ENCODE measurements at regions not wholly inside any gene's neighbourhood (a gene's known extent, or its start where the extent isn't known, plus 50 kb on each side); places are given as distances from the start of the nearest gene placed in this dataset.

- no peak for DNase-seq (ENCODE audit: low spot score)
Measured at GRCh38 chr3:35492841-35493240, 146.5 kb upstream of the ARPP21 start.

GRCh38 chr3:35498506-35499210, 140.7 kb upstream of the ARPP21 start:
- DNase-seq (ENCODE audit: low spot score): no peak

- no peak for DNase-seq (ENCODE audit: low spot score)
Measured at GRCh38 chr3:35500641-35501350, 138.5 kb upstream of the ARPP21 start.

- no peak for DNase-seq (ENCODE audit: low spot score)
Measured at GRCh38 chr3:35502699-35503098, 136.6 kb upstream of the ARPP21 start.

GRCh38 chr3:35505181-35505580, 134.1 kb upstream of the ARPP21 start:
- DNase-seq (ENCODE audit: low spot score): no peak

GRCh38 chr3:35505772-35506171, 133.6 kb upstream of the ARPP21 start:
- no peak for DNase-seq (ENCODE audit: low spot score)

GRCh38 chr3:35519936-35520335, 119.4 kb upstream of the ARPP21 start:
- no peak for DNase-seq (ENCODE audit: low spot score)

- DNase-seq (ENCODE audit: low spot score): no peak
Measured at GRCh38 chr3:35521196-35521595, 118.1 kb upstream of the ARPP21 start.

GRCh38 chr3:35522450-35522849, 116.9 kb upstream of the ARPP21 start:
- DNase-seq (ENCODE audit: low spot score): no peak

- DNase-seq (ENCODE audit: low spot score): no peak
Measured at GRCh38 chr3:35523074-35523473, 116.3 kb upstream of the ARPP21 start.

- no peak for DNase-seq (ENCODE audit: low spot score)
Measured at GRCh38 chr3:35523838-35524237, 115.5 kb upstream of the ARPP21 start.

GRCh38 chr3:35524856-35525255, 114.5 kb upstream of the ARPP21 start:
- DNase-seq (ENCODE audit: low spot score): no peak

GRCh38 chr3:35528728-35529127, 110.6 kb upstream of the ARPP21 start:
- DNase-seq (ENCODE audit: low spot score): no peak

- DNase-seq (ENCODE audit: low spot score): no peak
Measured at GRCh38 chr3:35529337-35529736, 110.0 kb upstream of the ARPP21 start.

GRCh38 chr3:35537265-35537664, 102.1 kb upstream of the ARPP21 start:
- no peak for DNase-seq (ENCODE audit: low spot score)

- no peak for DNase-seq (ENCODE audit: low spot score)
Measured at GRCh38 chr3:35544976-35545375, 94.3 kb upstream of the ARPP21 start.

- no peak for DNase-seq (ENCODE audit: low spot score)
Measured at GRCh38 chr3:35549690-35550089, 89.6 kb upstream of the ARPP21 start.

GRCh38 chr3:35562141-35562540, 77.2 kb upstream of the ARPP21 start:
- no peak for DNase-seq (ENCODE audit: low spot score)

- no peak for DNase-seq (ENCODE audit: low spot score)
Measured at GRCh38 chr3:35565048-35565447, 74.3 kb upstream of the ARPP21 start.
